Peyer's patch (tissue), 4 donors: ENCODE measurements at regions not wholly inside any gene's neighbourhood (a gene's known extent, or its start where the extent isn't known, plus 50 kb on each side); places are given as distances from the start of the nearest gene placed in this dataset.

Experiments
- POLR2A ChIP-seq, 2 donors: fragments of 450-650 bp; IDR thresholded peaks; one replicate each; pipeline ENCODE4 v1.5.1; 2017; ENCODE audit warnings: antibody characterized with exemption in 2 of 2, mild to moderate bottlenecking in 2 of 2, moderate library complexity in 2 of 2
- TF ChIP-seq, protein P1 (sequence below), 6 experiments: fragments of 450-650 bp in 4 of 6; fragments of 200-600 bp in 2 of 6; sonication (generic) in 1 of 6; IDR thresholded peaks; one replicate each; pipeline ENCODE4 v1.5.1; 2017 to 2019; ENCODE audit warnings: antibody characterized with exemption in 6 of 6, mild to moderate bottlenecking in 3 of 6, moderate library complexity in 1 of 6

DNA sequence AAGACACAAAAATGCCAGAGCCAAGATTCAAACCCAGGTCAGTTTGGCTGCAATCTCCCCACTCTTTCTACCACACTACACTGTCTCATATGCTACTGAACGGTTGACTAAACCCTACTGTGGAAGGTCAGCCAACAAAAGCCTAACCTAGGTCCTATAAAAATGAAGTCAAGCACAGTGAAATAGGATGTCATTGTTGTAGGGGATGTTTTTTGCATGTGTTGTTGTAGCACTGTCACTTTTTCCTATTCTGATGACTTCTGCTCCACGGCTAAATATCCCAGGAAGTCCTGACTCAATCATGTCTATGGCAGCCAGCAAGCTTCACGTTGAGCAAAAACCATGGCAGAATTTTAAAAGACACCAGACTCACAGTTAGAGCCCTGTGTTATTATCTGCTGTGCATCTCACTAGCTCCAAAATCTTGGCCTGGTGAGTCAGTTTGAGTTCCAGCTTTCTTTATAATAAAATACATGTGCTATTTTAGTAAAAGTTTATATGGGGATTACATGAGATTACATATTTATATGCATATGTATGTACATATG, 322.1 kb upstream of the NT5E start:
- TF ChIP-seq, protein P1, sequence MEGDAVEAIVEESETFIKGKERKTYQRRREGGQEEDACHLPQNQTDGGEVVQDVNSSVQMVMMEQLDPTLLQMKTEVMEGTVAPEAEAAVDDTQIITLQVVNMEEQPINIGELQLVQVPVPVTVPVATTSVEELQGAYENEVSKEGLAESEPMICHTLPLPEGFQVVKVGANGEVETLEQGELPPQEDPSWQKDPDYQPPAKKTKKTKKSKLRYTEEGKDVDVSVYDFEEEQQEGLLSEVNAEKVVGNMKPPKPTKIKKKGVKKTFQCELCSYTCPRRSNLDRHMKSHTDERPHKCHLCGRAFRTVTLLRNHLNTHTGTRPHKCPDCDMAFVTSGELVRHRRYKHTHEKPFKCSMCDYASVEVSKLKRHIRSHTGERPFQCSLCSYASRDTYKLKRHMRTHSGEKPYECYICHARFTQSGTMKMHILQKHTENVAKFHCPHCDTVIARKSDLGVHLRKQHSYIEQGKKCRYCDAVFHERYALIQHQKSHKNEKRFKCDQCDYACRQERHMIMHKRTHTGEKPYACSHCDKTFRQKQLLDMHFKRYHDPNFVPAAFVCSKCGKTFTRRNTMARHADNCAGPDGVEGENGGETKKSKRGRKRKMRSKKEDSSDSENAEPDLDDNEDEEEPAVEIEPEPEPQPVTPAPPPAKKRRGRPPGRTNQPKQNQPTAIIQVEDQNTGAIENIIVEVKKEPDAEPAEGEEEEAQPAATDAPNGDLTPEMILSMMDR (IDR thresholded peaks at IDR 0.05) = no peak
- no peak for TF ChIP-seq POLR2A (IDR thresholded peaks at IDR 0.05)
